ENCODE measurements at regions not wholly inside any gene's neighbourhood (a gene's known extent, or its start where the extent isn't known, plus 50 kb on each side); places are given as distances from the start of the nearest gene placed in this dataset.

DNA sequence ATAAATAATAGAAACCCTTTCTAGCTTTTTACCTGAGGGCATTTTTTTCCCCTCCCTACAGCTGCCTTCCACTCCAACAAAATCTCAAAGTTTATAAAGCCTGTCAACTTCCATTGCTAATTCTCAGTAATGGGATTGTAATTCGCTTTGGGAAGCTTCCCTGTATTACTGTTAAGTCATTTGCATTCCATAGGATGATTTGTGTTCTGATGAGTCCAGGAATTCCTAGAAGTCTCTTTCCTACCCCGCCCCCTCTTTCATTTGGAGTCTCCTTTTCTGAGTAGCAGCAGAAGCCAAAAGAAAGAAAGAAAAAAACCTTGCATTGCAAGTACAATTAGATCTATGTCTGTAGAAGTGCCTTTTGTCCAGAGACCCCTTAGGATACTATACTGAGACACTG lies 1033.3 kb downstream of the IGSF11 start:
- no peak for DNase-seq

DNA sequence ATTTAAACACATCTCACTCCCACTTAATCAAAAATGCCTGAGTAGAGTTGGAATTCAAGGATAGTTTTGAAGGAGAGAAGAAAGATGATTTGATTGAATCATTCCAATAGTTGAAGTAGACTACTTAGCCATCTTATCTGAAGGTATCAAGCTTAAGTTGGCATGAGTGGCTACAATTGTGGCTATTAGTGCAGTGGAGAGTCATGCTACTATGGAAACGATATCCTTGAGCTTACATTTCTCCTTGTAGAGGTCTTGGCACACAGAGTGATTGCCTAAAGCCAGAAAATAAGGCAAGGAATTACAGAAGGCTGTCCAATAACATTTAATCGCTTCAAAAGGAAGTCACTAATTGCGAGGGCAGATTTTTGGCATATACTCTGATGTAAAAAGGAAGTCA lies 1022.7 kb downstream of the IGSF11 start:
- no peak for DNase-seq

DNA sequence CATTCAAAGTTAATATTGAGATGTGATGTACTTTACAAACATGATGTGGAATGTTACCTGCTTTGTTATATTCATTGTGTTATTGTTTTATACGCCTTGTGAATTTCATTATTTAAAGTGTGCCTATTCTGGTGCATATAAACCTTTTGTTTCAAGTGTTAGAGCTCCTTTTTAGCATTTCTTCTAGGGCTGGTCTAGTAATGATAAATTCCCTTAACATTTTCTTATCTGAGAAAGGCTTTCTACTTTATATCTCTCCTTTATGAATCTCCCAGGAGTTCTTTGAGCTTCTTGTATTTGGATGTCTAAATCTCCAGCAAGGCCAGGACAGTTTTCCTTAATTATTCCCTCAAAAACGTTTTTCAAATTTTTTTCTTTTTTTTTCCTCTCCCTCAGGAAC lies 1005.6 kb downstream of the IGSF11 start:
- no peak for DNase-seq

DNA sequence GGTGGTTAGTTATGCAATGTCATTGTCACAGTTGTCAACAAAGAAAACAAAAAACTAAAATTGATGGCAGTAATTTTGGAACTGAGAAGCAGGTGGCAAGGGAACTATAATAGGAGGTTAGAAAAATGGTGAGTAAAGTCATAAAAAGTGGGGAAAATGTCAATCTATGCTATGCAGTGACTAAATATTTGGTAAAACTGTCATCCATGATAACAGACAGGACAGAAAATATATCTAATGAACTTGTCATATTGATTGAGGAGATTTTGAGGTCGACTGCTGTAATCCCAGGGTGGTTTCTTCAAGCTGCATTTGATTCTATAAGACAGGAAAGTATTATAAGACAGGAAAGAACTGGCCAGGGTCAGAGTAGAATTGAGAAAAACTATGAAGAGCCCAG lies 998.4 kb downstream of the IGSF11 start:
- DNase-seq: no peak

DNA sequence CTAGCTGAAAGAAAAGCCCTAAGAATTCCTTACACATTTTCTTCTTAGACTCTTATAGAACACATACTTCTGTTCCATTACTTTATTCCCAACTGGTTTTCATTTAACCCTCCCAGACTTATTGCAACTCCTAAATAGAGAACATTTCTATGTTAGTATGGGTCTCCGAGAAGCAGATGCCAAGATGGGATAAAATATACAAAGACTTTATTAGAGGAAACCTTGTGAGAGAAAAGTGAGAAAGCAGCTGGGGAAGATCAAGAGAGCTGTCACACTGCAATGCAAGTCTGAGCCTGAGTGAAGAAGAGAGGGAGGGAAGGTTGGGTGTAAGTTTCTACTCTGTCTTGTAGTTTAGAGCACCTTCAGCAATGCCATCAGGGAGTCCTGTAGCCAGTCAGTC lies 979.3 kb downstream of the IGSF11 start:
- no peak for DNase-seq

DNA sequence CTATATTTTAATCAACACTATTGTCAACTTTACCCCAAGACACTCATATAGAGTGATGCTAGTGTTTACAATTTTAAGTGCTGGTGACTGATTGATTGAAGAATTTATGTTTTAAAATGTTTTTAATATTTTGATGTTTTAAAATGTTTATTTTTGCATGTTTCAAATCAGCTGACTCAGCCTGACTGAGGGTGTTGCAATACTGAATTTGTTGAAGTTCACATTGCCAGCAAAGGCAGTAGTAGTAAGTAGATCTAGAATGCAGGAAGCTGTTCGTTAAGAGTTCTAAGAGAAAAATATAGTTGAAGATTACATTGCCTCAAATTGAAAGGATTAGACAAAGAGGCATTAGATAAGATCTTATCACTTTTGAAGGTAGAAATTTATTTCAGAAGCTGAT lies 977.6 kb downstream of the IGSF11 start:
- DNase-seq: no peak

DNA sequence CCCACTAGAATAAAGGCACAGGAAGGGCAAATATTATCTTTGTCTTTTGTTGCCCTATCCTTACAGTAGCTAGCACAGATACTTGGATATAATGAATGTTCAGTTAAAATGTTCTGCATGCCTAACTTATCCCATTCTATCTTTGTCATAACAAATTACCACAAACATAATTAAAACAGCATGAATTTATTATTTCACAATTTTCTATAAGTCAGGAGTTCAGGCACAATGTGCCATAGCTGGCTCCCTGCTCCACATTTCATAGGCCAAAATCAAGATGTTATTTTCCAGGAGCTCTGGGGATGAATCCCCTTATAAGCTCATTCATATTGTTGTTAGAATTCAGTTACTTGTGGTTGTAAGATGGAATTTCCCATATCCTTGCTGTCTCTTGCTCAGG lies 975.5 kb downstream of the IGSF11 start:
- no peak for DNase-seq

DNA sequence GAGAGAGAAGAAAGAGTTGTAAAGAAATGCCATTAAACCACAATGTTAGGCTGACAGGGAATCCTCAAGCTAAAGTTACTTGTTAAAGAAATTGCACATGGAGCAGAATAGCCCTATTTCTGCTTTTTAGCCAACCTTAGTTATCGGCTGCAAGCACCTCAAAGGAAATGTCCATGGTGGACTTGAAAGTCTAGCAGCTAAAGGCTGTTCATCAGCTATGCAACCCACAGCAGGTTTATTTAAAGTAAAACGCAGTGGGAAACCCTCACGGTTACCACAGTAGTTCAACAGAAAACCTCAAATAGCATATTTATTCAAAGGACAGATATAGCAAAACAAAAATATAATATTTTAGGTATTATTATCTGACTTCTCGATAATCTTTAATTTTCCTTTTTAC lies 967.2 kb downstream of the IGSF11 start:
- DNase-seq: no peak

DNA sequence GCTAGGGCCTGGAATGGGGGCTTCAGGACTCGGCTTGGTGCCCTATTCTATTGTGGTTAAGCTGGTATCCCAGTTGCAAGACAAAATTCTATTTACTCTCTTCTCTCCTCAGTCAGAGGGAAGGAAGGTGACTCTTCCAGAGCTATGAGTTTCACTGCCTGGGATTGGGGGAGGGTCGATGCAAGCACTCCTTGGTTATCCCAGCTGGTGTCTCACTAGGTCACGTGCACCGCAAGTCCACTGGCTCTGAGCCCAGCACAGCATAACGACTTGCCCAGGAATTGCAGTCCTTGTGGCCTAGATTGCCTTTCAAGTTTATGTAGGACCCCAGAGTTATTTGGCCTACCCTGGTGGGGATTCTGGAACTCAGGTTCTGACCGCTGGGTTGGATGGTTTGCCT lies 958.8 kb downstream of the IGSF11 start:
- DNase-seq: no peak

DNA sequence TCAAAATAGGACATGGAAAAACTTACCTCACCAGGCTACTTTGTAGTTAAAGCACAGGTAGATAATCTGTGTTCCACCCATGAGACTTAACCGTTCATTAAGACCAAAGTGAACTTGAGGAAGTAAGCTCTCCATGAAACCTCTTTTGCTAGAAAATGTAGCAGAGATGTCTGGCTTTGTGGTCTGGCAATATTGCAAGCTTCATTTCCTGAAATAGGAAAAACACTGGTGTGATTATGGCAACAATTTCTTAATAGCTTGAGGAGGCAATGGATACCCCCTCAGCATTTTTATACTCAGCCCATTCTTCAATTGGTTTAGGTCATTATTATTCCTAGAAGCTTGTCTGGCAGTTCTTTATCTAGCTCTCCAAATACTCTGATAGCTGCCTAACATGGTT lies 957.3 kb downstream of the IGSF11 start:
- DNase-seq: no peak

DNA sequence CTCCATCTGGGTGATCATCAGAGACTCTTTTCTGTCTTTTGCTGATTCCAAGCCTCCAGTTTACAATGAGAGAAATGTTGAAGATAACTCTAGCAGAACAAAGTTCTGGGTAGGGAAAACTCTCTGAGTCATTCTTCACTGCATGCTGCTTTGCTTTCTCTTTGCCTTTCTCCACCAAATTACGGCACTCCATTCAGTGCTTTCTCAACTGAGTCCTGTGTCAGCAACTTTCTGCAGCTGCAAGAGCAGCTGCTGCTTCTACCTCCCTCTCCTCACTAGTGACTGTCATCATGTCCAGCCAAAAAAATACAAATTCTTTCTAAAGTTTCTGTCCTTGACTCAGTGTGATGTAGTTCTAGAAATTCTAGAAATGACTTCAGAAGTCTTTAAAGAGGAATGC lies 953.8 kb downstream of the IGSF11 start:
- no peak for DNase-seq

DNA sequence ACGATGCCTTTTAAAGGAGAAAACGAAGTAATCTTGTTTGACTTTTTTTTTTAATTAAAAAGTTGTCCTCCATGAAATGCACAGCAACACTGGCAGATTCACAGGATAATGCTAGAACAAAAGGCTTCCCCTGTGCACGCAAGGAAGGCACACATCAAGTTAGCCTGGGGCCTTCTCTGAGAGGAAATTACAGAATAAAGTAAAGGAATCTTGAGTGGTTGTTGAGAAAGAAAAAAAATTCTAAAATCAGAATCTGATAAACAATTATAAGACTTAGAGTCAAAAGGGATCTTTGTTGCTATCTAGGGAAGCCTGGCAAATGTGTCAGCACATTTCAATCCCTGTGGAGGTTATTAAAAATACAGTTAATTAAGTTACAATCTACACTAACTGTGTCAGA lies 946.0 kb downstream of the IGSF11 start:
- DNase-seq: no peak

DNA sequence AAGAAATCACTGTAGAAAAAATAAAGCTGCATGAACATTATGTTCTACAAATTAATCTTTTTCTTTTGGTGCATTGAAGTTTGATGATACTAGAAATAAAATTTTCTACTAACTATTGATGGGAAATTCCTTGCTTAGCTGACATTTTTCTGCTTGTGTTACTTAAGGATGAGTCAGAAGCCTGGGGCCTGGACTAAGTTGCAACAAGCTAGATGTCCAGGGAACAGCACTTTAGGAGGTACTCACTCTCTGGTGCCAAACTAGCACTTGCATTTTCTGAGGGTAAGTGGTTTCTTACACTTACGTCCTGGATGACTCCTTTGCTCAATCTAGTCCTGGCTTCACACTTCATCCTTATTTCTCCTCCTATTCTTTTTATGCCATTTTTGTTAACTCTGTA lies 945.1 kb downstream of the IGSF11 start:
- no peak for DNase-seq

DNA sequence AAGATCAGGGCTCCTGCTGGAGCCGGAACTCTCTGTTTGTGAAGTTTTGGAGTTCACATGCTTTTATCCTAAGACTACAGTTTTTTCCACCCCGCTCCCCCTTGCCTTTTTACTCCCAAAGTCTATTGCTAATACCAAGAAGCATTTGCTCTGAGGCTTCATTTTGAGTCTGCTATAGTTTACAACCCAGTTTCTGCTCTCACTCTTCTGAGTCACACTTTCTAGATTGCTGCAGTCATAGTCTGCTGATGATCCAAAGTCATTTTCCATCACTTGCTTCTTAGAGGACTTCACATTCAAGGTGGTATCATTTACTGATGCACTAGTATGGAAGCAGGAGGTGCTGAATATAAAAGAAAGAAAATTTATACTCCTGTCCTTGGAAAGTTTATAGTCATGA lies 937.4 kb downstream of the IGSF11 start:
- no peak for DNase-seq

DNA sequence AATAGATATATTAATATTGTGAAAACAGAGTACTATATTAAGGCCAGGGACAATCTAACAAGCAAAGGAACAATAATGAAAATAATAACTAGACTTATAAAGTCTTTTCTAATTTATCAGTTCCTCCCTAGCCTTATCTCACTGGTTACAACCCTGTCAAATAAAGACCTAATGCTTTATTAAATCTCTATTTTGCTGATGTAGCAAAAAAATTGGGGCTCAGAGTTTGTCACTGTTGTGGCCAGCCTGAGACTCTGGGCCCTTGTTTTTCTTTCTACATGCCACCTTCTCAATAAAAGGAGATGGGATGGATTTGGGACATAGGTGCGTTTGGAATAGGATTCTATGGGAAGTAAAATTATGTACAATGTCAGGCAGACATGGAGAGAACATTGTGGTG lies 937.0 kb downstream of the IGSF11 start:
- no peak for DNase-seq

DNA sequence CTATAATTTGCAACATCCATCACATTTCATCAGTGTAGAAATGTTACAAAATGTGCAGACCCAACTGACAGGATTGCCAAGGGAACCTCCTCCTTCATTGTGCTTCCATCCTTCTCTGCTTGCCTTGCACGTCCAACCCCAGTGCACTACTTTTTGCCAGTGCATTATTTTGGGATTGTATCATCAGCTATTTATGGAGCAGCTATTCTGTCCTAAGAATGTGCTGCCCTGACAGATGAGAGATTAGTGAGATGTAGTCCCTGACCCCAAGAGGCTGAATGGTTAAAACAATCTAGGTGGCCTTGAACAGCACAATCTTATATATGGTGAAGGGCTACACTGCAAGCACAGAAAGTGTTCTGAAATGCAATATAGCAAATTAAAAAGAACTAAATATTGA lies 935.8 kb downstream of the IGSF11 start:
- DNase-seq: no peak

DNA sequence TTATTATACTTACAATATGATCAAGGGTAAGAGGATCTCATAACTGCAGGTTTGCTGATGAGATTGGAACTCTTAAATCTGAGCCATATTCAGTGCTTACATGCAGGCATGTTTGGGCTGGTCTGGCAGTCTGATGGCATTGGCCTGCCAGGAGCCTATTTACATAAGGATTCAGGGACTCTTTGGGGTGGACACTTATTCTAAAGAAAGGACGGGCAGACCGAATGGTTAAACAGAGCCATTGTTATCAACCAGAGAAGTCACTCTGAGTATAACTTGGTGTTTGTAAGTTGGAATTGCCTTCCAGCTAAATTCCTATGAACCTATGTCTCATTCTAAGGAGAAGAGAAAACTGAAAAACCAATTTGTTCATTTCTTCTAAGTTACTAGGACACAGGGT lies 932.8 kb downstream of the IGSF11 start:
- DNase-seq: no peak

DNA sequence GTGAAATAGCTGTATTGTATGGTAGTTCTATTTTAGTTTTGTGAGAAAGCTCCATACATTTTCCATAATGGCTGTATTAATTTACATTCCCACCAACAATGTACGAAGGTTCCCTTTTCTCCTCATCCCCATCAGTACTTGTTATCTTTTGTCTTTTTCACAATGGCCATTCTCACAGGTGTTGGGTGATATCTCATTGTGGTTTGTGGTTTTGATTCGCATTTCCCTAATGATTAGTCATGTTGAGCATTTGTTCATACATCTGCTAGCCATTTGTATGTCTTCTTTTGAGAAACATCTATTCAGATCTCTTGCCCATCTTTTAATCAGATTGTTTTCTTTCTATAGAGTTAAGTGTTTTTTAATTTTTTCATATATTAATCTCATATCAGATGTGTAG lies 931.9 kb downstream of the IGSF11 start:
- DNase-seq: no peak

DNA sequence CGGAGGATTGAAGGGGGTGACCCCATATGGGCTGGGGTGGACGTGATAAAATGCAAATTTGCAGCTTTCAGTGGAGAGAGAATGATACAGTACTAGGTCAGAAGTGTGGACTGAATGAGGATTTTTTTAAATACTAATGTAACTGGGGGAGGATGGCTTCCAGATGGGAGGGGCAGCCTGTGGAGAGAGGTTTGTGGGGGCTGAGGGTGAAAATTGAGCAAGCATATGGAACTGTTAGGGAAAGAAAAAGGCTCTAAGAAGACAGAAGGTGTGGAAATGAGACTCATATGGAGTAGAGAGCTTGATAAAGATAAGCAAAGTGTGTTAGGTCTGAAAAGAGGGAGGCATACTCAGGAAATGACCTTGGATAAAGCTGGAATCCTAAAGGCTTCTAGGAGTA lies 926.4 kb downstream of the IGSF11 start:
- DNase-seq: no peak

DNA sequence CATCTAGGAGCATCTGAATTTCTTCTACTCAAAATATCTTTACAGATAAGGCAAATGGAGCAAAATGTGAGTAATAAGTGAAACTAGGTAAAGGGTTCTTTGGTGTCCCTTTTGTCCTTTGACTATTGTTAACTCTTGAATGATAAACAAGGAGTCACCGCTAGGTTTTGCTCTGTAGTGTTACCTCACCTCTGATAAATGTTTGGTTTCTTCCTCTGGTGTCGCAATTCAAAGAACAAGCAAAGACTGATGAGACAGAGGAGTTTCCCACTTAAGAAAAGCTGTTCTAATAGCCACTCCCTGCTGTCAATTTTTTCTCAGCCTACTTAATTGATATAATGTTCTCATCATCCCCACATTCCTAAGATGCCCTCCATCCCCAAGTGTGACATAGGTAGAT lies 925.9 kb downstream of the IGSF11 start:
- no peak for DNase-seq

DNA sequence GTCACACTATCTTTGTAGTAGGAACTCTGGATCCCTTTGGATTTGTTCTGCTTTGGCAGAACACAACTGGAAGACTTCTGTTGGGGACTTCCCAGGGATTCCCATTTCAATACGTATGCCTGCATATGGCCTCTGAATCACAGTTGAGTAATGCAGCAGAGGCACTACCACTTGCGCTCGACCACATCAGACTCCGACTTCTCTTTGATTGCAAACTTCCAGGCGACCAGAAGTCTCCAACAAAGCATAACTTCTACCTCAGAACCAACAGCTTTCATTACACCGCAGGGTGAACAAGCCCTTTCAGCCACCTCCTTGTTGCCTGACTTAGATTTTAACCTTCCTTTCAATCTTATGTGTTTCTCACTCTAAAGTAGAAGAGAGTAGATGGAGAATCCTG lies 924.4 kb downstream of the IGSF11 start:
- no peak for DNase-seq

DNA sequence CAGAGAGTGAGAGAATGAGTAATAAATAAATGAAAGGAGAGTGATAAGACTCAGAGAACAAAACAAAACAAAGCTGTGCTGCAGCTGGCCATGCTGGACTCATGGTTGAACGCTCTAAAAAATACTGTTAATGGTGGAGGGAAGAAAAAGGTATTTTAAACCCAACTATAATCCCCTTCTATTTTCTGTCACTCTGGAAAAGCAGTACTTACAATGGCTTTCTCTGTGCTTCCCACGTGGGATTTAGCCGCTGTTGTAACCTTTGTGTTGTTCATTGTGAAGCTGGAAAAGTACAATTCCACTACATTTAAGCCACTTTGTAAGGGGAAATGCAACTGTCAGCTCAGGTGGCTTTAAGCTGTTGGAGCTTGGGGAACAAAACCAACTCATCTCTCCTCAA lies 917.7 kb downstream of the IGSF11 start:
- no peak for DNase-seq

DNA sequence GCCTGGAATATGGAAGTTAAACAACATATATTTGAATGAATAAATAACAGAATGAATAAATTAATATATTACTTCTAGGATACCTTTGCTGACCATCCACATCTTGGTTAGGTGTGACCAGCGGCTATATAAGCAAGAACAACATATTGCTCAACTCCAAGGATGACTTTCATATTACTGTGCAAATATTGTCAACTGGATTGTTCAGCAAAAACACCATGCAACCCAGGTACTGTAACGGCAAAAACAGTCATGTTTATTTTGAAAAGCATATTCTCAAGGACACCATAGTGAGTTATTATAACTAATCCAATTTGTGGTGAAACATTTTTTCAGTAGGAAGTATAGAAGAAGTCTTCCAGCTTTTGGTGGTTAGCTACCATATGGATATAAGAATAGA lies 907.9 kb downstream of the IGSF11 start:
- no peak for DNase-seq

DNA sequence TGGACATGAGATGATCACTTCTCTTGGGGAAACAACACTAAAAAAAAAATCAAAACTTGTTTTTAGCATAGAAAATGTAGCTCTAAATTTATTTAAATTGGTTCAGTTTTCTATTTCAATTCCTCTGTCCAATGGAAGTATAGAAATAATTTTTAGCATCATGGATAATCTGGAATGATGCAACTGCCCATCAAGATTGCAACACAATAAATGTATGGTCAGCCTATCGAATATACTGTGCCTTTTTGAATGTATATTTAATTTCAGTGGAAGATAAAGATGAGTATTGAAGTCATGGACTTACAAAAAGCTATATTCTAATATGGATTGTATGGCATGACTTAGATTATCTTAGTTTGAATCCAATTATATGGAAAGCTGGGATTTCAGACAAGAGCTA lies 906.7 kb downstream of the IGSF11 start:
- DNase-seq: no peak

DNA sequence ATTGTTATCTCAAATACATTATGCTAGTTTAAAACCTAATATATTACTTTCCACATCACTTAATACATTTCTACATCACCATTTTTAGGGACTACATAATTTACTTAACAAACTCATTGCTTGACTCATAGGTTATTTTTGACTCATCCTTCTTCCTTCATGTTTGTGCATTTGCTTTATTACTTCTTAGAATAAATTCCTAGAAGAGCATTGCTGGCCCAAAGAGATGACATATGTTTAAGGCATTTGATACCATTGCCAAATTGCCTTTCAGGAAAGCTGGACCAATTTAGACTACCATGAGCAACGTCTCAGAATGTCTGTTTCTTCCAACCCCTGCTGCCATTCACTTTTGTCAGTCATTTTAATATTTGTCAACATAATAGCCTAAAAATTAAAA lies 905.8 kb downstream of the IGSF11 start:
- no peak for DNase-seq

DNA sequence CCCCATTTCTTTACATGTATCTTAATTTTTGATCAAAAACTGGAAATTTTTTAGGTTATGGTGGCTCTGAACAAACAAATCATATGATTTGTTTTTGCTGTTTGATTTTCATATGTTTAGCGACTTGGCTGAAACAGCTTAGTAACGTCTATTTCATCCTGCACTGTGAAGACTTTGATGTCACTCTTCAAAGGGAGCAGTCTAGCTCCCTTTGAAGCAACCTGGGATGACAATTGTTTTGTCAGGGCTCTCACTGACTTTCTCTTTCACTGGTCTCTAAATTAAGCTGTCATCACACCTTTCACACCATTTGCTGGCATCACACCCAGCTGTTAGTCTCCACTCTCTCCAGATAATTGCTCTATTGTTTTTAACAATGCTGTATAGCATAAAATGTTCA lies 896.9 kb downstream of the IGSF11 start:
- DNase-seq: no peak

DNA sequence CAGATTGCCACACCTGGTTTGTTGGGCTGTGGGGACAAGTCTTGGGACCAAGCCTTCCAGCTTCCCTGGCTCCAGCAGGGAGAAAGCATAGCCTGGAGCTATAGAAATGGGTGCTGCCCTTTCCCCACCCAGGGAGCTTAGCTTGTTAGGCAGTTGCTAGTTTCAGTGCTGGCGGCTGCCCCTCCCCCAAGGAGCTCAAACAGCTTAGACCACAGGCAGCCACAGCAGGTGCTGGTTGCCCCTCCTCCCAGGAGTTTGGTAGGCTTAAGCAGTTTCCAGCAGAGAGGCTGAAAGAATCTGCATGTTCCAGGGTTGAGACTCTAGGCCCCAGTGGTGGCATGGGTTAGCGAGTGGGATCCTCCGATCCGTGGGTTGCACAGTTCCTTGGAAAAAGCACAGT lies 889.7 kb downstream of the IGSF11 start:
- DNase-seq: no peak

Data from stimulated activated CD4-positive, alpha-beta T cell treated with anti-CD3 and anti-CD28 coated beads, Interleukin-4, amount 100 ng/mL, for 4 hours (primary cell).